Duodenal mucosa (tissue), 2 donors: ENCODE measurements at regions not wholly inside any gene's neighbourhood (a gene's known extent, or its start where the extent isn't known, plus 50 kb on each side); places are given as distances from the start of the nearest gene placed in this dataset.
"Not testable (repeated sequence)": the region's sequence is repeated elsewhere in the genome, so short reads cannot be mapped to it uniquely, and the experiment has no call there.

Experiments
- H3K27ac ChIP-seq: one replicate; pipeline ENCODE4 v1.7.0; 2013; ENCODE audit warnings: low read depth, low read length
- H3K27me3 ChIP-seq, 2 donors: one replicate each; pipeline ENCODE4 v1.7.0; 2013; ENCODE audit warnings: low read length in 2 of 2, control low read depth in 1 of 2; ENCODE audit not compliant: insufficient read depth in 2 of 2, control insufficient read depth in 1 of 2
- H3K36me3 ChIP-seq, 2 donors: one replicate each; pipeline ENCODE4 v1.7.0; 2013; ENCODE audit warnings: low read length in 2 of 2, control low read depth in 1 of 2; ENCODE audit not compliant: insufficient read depth in 2 of 2, control insufficient read depth in 1 of 2
- H3K4me1 ChIP-seq, 2 donors: one replicate each; pipeline ENCODE4 v1.7.0; 2013; ENCODE audit warnings: low read length in 2 of 2, control low read depth in 1 of 2; ENCODE audit not compliant: insufficient read depth in 2 of 2, control insufficient read depth in 1 of 2
- H3K4me3 ChIP-seq, 2 donors: one replicate each; pipeline ENCODE4 v1.7.0; 2013; ENCODE audit warnings: low read length in 2 of 2, low read depth in 1 of 2
- H3K9ac ChIP-seq, 2 donors: one replicate each; pipeline ENCODE4 v1.7.0; 2013; ENCODE audit warnings: low read length in 2 of 2, low read depth in 1 of 2
- H3K9me3 ChIP-seq, 2 donors: one replicate each; pipeline ENCODE4 v1.7.0; 2013; ENCODE audit warnings: low read length in 2 of 2, control low read depth in 1 of 2; ENCODE audit not compliant: control insufficient read depth in 1 of 2

DNA sequence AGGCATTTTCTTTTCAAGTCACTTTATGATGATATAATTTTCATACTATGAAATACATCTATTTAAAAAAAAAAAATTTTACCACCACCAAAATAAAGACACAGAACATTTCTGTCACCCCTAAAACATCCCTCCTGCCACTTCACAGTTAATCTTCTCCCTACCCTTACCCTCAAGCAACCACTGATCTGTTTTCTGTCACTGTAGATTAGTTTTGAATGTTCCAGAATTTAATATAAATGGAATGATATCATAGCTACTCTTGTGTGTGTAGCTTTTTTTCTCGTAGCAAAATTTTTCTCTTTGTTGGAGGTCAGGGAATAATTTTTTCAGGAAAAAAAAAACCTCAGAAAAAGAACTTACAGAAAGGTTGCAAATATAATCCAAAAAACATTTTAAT lies 152.7 kb downstream of the RHOU start:
- H3K36me3 ChIP-seq = no peaks in the 10 kb centered on the region

DNA sequence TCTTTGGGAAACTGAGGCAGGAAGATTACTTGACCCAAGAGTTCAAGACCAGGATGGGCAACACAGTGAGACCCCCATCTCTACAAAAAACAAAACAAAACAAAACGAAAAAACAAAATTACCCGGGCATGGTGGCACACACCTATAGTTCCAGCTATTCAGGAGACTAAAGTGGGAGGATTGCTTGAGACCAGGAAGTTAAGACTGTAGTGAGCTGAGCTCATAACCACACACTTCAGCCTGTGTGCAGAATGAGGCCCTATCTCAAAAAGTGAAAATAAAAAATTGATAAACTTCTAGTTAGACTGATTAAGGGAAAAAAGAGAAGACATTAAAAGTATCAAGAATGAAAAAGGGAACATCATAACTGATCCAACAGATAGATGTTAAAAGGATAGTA lies 154.0 kb downstream of the RHOU start:
- Histone ChIP-seq H3K9ac (no peak overlapping the region), H3K36me3 (no peaks in the 10 kb centered on the region), H3K27ac (no peak overlapping the region), H3K27me3 (no peaks in the 10 kb centered on the region), H3K4me3 (no peak overlapping the region), H3K4me1 (no peaks in the 10 kb centered on the region), H3K9me3 (peaks cover 0 to 1% of the 10 kb centered on the region in 2 donors)

More for the DNA sequence above, 152.7 kb downstream of the RHOU start:
- Histone ChIP-seq H3K4me3 (no peak overlapping the region), H3K9ac (no peak overlapping the region), H3K4me1 (no peaks in the 10 kb centered on the region), H3K27me3 (no peaks in the 10 kb centered on the region), H3K27ac (no peak overlapping the region), H3K9me3 (peaks cover 0 to 4% of the 10 kb centered on the region in 2 donors)

DNA sequence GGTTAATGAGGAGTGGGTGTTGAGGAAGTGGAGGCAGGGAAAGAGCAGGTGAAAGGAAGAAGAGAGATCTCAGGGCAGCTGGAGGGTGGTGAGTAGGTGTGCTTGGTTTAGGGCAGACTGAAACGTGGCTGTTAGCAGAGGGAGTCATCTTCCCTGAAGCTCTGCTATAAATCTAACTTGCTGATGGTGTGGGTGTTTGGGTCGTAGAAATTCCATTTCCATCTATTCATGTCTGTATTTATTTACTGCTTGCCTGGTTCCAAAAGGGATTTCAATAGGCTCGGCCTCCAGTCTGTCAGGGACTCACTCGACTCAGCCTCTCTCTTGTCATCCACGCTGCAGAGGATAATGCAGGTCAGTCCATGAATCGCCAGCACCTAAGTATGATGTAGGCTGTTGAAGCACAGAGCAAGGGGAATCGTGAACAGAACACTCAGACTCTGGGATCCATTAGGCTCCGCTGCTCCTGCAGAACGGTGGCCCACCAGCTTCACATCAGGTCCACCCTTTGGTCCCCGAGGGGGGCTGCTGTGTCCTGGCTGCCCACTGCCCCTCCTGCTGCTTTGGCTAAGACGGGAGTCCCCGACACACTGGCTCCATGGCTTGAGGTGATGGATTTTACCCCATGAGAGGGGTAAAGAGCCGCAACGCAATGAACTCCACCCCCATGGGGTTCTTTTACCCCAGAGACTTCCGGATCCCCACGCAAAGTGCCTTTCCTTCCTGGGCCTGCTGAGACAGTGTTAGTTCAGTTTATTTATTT lies 156.2 kb downstream of the RHOU start:
- no peak overlapping the region for H3K9ac ChIP-seq
- H3K27me3 ChIP-seq = no peaks in the 10 kb centered on the region

DNA sequence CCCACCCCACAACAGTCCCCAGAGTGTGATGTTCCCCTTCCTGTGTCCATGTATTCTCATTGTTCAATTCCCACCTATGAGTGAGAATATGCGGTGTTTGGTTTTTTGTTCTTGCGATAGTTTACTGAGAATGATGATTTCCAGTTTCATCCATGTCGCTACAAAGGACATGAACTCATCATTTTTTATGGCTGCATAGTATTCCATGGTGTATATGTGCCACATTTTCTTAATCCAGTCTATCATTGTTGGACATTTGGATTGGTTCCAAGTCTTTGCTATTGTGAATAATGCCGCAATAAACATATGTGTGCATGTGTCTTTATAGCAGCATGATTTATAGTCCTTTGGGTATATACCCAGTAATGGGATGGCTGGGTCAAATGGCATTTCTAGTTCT lies 156.9 kb downstream of the RHOU start:
- H3K36me3 ChIP-seq, H3K4me1 ChIP-seq, H3K4me3 ChIP-seq, H3K9me3 ChIP-seq, H3K27ac ChIP-seq, H3K9ac ChIP-seq, H3K27me3 ChIP-seq: not testable (repeated sequence)

More for the DNA sequence above, 156.2 kb downstream of the RHOU start:
- Histone ChIP-seq H3K27ac (no peak overlapping the region), H3K9me3 (no peaks in the 10 kb centered on the region), H3K4me1 (no peaks in the 10 kb centered on the region), H3K4me3 (no peak overlapping the region), H3K36me3 (no peaks in the 10 kb centered on the region)

DNA sequence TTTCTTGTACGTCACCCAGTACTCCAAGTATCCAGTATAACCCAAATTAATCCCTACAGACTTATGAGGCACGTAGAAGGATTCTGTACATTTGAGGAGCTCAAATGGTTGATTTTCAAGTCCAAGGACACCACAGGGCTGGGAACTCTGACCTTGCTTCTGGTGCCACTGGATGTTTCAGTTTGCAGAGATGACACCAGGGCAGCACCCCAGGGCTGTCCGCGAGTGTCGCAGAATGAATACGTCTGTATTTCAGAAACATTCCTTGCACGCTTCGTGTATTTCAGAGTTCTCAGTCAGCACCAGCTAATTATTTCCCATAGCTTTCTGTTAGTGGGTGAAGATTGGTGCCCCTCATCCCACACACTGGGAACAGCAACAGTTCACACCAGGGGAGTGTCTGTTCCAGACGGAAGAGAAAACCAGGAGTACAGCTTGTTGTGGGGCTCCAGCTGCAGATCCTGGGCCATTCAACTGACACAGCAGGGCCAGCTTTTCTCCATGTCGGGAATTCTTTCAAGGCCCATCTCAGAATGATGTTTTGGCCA lies 159.2 kb downstream of the RHOU start:
- H3K27me3 ChIP-seq = no peaks in the 10 kb centered on the region
- H3K9me3 ChIP-seq = no peaks in the 10 kb centered on the region
- H3K4me1 ChIP-seq = peaks cover 0 to 4% of the 10 kb centered on the region in 2 donors
- no peaks in the 10 kb centered on the region for H3K36me3 ChIP-seq
- no peak overlapping the region for H3K9ac ChIP-seq
- no peak overlapping the region for H3K27ac ChIP-seq
- H3K4me3 ChIP-seq = no peak overlapping the region

DNA sequence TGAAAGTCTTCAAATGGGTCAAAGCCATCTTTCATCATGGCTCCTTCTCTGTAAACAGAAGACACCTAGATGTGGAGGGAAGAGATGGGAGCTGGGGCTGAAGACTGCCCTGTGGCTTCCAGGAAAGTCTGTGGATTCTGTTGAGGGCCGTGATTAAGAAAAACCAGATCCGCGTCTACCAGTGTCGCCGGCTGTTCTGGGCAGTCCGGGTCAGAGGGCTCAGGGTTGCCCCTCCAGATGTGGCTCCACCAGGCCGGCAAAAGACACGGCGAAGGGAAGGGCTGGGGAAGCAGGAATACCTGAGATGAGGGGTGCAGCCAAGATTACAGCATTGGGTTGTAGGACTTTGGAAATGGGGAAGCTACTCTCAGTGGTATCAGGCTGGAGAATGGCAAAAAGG lies 162.6 kb downstream of the RHOU start:
- Histone ChIP-seq H3K9me3 (no peaks in the 10 kb centered on the region), H3K27ac (no peak overlapping the region)

DNA sequence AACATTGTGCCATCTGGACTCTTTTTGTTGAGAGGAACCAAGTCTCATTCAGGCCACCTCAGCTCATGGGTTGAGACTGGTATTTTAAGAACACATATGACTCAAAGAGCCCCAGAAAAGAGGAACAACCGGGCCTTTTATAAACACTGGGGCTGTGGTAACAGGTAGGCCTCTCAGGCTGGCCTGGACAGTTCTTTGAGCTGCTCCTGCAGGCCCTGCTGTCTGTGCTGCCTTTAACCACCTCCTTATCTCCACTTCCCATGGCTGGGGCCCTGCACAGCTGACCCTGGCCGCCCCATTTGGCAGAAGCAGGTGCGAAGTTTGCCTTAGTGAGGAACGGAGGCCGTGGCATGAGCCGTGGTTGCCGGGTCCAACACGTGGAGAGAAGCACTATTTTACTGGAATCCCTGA lies 163.3 kb downstream of the RHOU start:
- Histone ChIP-seq H3K4me3 (no peak overlapping the region), H3K27me3 (no peaks in the 10 kb centered on the region), H3K9me3 (no peaks in the 10 kb centered on the region), H3K4me1 (peaks cover 13 to 20% of the 10 kb centered on the region in 2 donors), H3K36me3 (no peaks in the 10 kb centered on the region), H3K27ac (no peak overlapping the region), H3K9ac (no peak overlapping the region)

More for the DNA sequence above, 162.6 kb downstream of the RHOU start:
- Histone ChIP-seq H3K4me3 (no peak overlapping the region), H3K27me3 (no peaks in the 10 kb centered on the region), H3K4me1 (peaks cover 7 to 14% of the 10 kb centered on the region in 2 donors), H3K36me3 (no peaks in the 10 kb centered on the region), H3K9ac (no peak overlapping the region)

DNA sequence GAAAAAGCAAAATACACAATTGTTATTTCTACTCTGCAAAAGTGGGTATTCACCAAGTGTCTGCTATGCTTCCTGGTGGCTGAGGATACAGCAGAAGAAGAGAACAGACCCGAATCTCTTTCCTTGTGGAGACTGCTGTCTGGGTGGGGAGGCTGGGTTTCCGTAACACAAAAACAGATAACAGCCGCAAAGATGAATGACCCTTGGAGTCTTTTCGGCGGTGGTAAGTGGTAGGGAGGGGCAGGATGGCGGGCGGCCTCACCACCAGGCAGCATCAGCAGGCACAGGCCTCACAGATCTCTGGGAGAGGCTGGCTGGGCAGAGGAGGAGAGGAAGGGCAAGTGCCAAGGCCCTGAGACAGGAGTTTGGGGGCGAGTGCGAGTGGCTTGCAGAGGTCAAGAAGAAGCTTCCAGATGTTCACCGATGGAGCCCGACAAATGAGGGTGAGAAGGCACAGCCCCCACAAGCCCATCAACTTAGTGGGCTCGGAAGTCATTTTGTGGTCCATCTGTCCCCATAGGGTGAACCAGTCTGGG lies 164.2 kb downstream of the RHOU start:
- Histone ChIP-seq H3K9me3 (no peaks in the 10 kb centered on the region), H3K27me3 (no peaks in the 10 kb centered on the region), H3K27ac (no peak overlapping the region), H3K36me3 (no peaks in the 10 kb centered on the region), H3K4me3 (no peak overlapping the region), H3K9ac (no peak overlapping the region), H3K4me1 (peaks cover 16 to 24% of the 10 kb centered on the region in 2 donors)

DNA sequence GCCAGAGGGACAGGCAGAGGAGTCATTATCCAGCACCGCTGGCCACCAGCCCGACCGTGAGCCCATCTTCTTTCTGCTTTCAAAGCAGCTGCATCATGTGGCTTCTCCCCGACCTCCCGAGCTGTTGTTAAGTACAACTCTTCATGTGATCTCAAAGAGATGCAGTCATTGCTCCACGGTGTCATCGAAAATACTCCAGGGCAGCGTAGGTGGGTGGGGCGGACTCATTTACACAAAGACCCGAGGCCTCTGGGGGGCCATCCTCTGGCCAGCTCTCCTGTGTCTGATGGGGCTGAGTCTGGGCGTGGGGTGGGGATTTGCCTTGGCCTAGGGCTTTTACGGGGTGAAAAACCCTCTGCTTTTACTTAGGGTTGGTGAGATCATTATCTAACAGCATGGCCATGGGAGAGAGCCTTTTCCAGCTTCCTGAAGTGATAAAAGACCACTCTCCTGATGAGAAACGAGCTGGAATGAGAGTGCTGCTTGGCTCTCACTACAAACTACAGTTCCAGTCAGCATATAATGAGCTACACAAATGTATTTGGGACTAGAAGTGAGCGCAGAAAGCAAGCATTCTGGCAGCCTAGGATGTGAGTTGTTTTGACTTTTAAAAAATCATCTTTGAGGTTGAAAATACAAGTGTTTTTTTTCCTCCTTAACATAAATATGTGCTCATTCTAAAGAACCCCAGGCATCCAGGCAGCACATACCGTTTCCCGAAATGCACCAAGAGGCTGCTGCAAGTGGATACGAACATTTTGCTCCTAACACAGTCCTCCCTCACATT lies 165.0 kb downstream of the RHOU start:
- Histone ChIP-seq H3K27ac (no peak overlapping the region), H3K9me3 (no peaks in the 10 kb centered on the region), H3K27me3 (no peaks in the 10 kb centered on the region), H3K4me1 (peaks cover 16 to 24% of the 10 kb centered on the region in 2 donors), H3K36me3 (no peaks in the 10 kb centered on the region), H3K4me3 (no peak overlapping the region), H3K9ac (no peak overlapping the region)

DNA sequence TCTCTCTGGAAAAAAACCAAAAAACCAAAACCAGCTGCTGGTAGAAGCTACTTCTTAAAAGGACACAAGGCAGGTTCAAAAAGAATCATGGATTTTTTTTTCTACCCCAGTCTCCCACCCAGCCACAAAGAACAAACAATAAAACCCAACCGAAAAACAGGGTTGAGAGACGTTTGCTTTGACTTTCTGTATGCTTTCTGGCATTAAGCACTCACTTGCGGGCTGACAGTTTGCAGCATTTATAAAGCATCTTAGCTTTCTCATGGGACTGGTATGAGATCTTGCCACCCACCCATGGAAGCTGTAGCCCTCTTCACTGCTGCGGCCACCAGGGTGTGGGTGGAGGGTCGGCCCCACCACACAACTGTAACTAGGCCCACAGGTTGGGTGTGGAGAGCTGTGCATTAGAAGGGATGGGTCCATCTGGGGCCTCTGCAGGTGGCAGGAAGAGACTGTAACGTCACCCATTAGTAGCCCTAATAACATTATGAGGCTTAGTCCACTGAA lies 165.7 kb downstream of the RHOU start:
- no peak overlapping the region for H3K4me3 ChIP-seq
- no peaks in the 10 kb centered on the region for H3K9me3 ChIP-seq
- H3K4me1 ChIP-seq = peaks cover 16 to 24% of the 10 kb centered on the region in 2 donors
- no peak overlapping the region for H3K9ac ChIP-seq
- no peaks in the 10 kb centered on the region for H3K36me3 ChIP-seq
- H3K27me3 ChIP-seq = no peaks in the 10 kb centered on the region
- H3K27ac ChIP-seq = no peak overlapping the region
